ENCODE measurements at regions not wholly inside any gene's neighbourhood (a gene's known extent, or its start where the extent isn't known, plus 50 kb on each side); places are given as distances from the start of the nearest gene placed in this dataset.

GRCh38 chr1:216953495-216953894 lies 230.3 kb upstream of the ESRRG start:
- DNase-seq = no peak

GRCh38 chr1:216952864-216953263 lies 229.6 kb upstream of the ESRRG start:
- no peak for DNase-seq

GRCh38 chr1:216945538-216946080 lies 222.4 kb upstream of the ESRRG start:
- DNase-seq = no peak

- DNase-seq = no peak
Observed at GRCh38 chr1:216944864-216945510, 221.8 kb upstream of the ESRRG start.

- DNase-seq = no peak
Observed at GRCh38 chr1:216937491-216937890, 214.3 kb upstream of the ESRRG start.

GRCh38 chr1:216936779-216937178 lies 213.6 kb upstream of the ESRRG start:
- DNase-seq = no peak

- no peak for DNase-seq
Observed at GRCh38 chr1:216935901-216936300, 212.7 kb upstream of the ESRRG start.

GRCh38 chr1:216932424-216932823 lies 209.2 kb upstream of the ESRRG start:
- DNase-seq = no peak

- DNase-seq = no peak
Observed at GRCh38 chr1:216929870-216930582, 206.8 kb upstream of the ESRRG start.

GRCh38 chr1:216927633-216928032 lies 204.4 kb upstream of the ESRRG start:
- no peak for DNase-seq

GRCh38 chr1:216926720-216927510 lies 203.7 kb upstream of the ESRRG start:
- DNase-seq = no peak

GRCh38 chr1:216925962-216926625 lies 202.9 kb upstream of the ESRRG start:
- DNase-seq = no peak

GRCh38 chr1:216924732-216925131 lies 201.5 kb upstream of the ESRRG start:
- DNase-seq = no peak

- no peak for DNase-seq
Observed at GRCh38 chr1:216923601-216924000, 200.4 kb upstream of the ESRRG start.

GRCh38 chr1:216922406-216922805 lies 199.2 kb upstream of the ESRRG start:
- no peak for DNase-seq

- no peak for DNase-seq
Observed at GRCh38 chr1:216921866-216922265, 198.6 kb upstream of the ESRRG start.

GRCh38 chr1:216919060-216919970 lies 196.1 kb upstream of the ESRRG start:
- DNase-seq = no peak

GRCh38 chr1:216916890-216917438 lies 193.7 kb upstream of the ESRRG start:
- DNase-seq = no peak

- no peak for DNase-seq
Observed at GRCh38 chr1:216914974-216915373, 191.7 kb upstream of the ESRRG start.

GRCh38 chr1:216913976-216914375 lies 190.7 kb upstream of the ESRRG start:
- no peak for DNase-seq

- no peak for DNase-seq
Observed at GRCh38 chr1:216910081-216910840, 187.0 kb upstream of the ESRRG start.
